Inferior parietal cortex (tissue), 1 donor: ENCODE measurements at regions not wholly inside any gene's neighbourhood (a gene's known extent, or its start where the extent isn't known, plus 50 kb on each side); places are given as distances from the start of the nearest gene placed in this dataset.

Experiments used
- DNase-seq: peaks from one replicate; pipeline ENCODE4 v3.0.0-alpha.2; 2016; ENCODE audit errors: extremely low spot score

- DNase-seq, result no peak
Measured at GRCh38 chr20:7627734-7628663, 312.3 kb downstream of the HAO1 start.

GRCh38 chr20:7629880-7630279, 310.4 kb downstream of the HAO1 start:
- no peak for DNase-seq

GRCh38 chr20:7637184-7637583, 303.1 kb downstream of the HAO1 start:
- DNase-seq, result no peak

- DNase-seq, result no peak
Measured at GRCh38 chr20:7650086-7650879, 290.0 kb downstream of the HAO1 start.

- DNase-seq, result no peak
Measured at GRCh38 chr20:7654231-7654630, 286.0 kb downstream of the HAO1 start.

- DNase-seq, result no peak
Measured at GRCh38 chr20:7656687-7657467, 283.4 kb downstream of the HAO1 start.

GRCh38 chr20:7657569-7657968, 282.7 kb downstream of the HAO1 start:
- no peak for DNase-seq

GRCh38 chr20:7660165-7660564, 280.1 kb downstream of the HAO1 start:
- no peak for DNase-seq

- DNase-seq, result no peak
Measured at GRCh38 chr20:7665376-7665775, 274.9 kb downstream of the HAO1 start.

- DNase-seq, result no peak
Measured at GRCh38 chr20:7667194-7667593, 273.1 kb downstream of the HAO1 start.

GRCh38 chr20:7672571-7672970, 267.7 kb downstream of the HAO1 start:
- no peak for DNase-seq

- no peak for DNase-seq
Measured at GRCh38 chr20:7673841-7674240, 266.4 kb downstream of the HAO1 start.

GRCh38 chr20:7682916-7683315, 257.3 kb downstream of the HAO1 start:
- DNase-seq, result no peak

- no peak for DNase-seq
Measured at GRCh38 chr20:7687065-7687464, 253.2 kb downstream of the HAO1 start.

GRCh38 chr20:7689151-7689550, 251.1 kb downstream of the HAO1 start:
- DNase-seq, result no peak

GRCh38 chr20:7691647-7692269, 248.5 kb downstream of the HAO1 start:
- no peak for DNase-seq

- no peak for DNase-seq
Measured at GRCh38 chr20:7692478-7692877, 247.8 kb downstream of the HAO1 start.

- no peak for DNase-seq
Measured at GRCh38 chr20:7693761-7694160, 246.5 kb downstream of the HAO1 start.

GRCh38 chr20:7695051-7695495, 245.2 kb downstream of the HAO1 start:
- no peak for DNase-seq

- no peak for DNase-seq
Measured at GRCh38 chr20:7695635-7696034, 244.6 kb downstream of the HAO1 start.

GRCh38 chr20:7696311-7696710, 243.9 kb downstream of the HAO1 start:
- no peak for DNase-seq

- DNase-seq, result no peak
Measured at GRCh38 chr20:7702141-7702540, 238.1 kb downstream of the HAO1 start.
